OCI-LY7 (cell line): ENCODE measurements at regions not wholly inside any gene's neighbourhood (a gene's known extent, or its start where the extent isn't known, plus 50 kb on each side); places are given as distances from the start of the nearest gene placed in this dataset.

Experiments used
- BruUV-seq: library from RNA; stranded (reverse); fragments of 400-500 nt; replicated peaks from 2 replicates; lab custom pipeline; 2021; lab: Mats Ljungman, UMichigan
- CTCF ChIA-PET: fragments of 300-600 bp; sonication (Branson Sonifier 250); formaldehyde crosslinking; loops from one replicate; lab custom pipeline; 2022; ENCODE audit warnings: antibody characterized with exemption; ENCODE audit not compliant: unreplicated experiment; lab: Charles Lee
- POLR2A ChIA-PET: fragments of 300-600 bp; sonication (Branson Sonifier 250); formaldehyde crosslinking; loops from one replicate; lab custom pipeline; 2022; ENCODE audit warnings: antibody characterized with exemption; lab: Charles Lee
- DNase-seq: peaks from one replicate; pipeline ENCODE4 v3.0.0-alpha.2; 2015; ENCODE audit warnings: low spot score
- H2AFZ ChIP-seq: fragments of 200-600 bp; sonication (generic), shearing (Covaris generic); 2 replicates; pipeline ENCODE4 v1.6.1; 2014; ENCODE audit warnings: mild to moderate bottlenecking, antibody characterized with exemption, low read length, moderate library complexity
- H3K27ac ChIP-seq: fragments of 200-600 bp; sonication (generic); 2 replicates; pipeline ENCODE4 v1.5.1; 2014; ENCODE audit warnings: mixed run types, low read depth, mild to moderate bottlenecking, moderate library complexity, low read length, inconsistent platforms; ENCODE audit not compliant: poor library complexity, severe bottlenecking
- H3K36me3 ChIP-seq: fragments of 200-600 bp; sonication (generic); 2 replicates; pipeline ENCODE4 v1.6.1; 2014; ENCODE audit warnings: mild to moderate bottlenecking, antibody characterized with exemption, low read length, moderate library complexity, mixed read lengths; ENCODE audit not compliant: insufficient read depth
- H3K4me1 ChIP-seq: fragments of 200-600 bp; sonication (generic); 2 replicates; pipeline ENCODE4 v1.5.1; 2014; ENCODE audit warnings: mild to moderate bottlenecking, low read length; ENCODE audit not compliant: insufficient read depth, poor library complexity, severe bottlenecking
- H3K4me2 ChIP-seq: fragments of 200-600 bp; sonication (generic); 2 replicates; pipeline ENCODE4 v1.6.1; 2014; ENCODE audit warnings: mild to moderate bottlenecking, low read length
- H3K4me3 ChIP-seq: fragments of 200-600 bp; sonication (generic); 2 replicates; pipeline ENCODE4 v1.5.1; 2014; ENCODE audit warnings: mild to moderate bottlenecking, low read depth, low read length; ENCODE audit not compliant: poor library complexity, severe bottlenecking
- H3K79me2 ChIP-seq: fragments of 200-600 bp; sonication (generic); 2 replicates; pipeline ENCODE4 v1.6.1; 2016; ENCODE audit warnings: low read depth, mild to moderate bottlenecking, low read length, moderate library complexity, mixed read lengths; ENCODE audit not compliant: insufficient read depth
- H3K9me2 ChIP-seq: fragments of 200-600 bp; sonication (generic); 2 replicates; pipeline ENCODE4 v1.6.1; 2016; ENCODE audit warnings: mild to moderate bottlenecking, low read length, mixed read lengths; ENCODE audit not compliant: insufficient read depth
- H3K9me3 ChIP-seq: fragments of 200-600 bp; sonication (generic); 2 replicates; pipeline ENCODE4 v1.6.1; 2014; ENCODE audit warnings: mild to moderate bottlenecking, mixed run types, low read length, mixed read lengths
- H4K20me1 ChIP-seq: fragments of 200-600 bp; sonication (generic); 2 replicates; pipeline ENCODE4 v1.6.1; 2014; ENCODE audit warnings: mild to moderate bottlenecking, antibody characterized with exemption, low read length, moderate library complexity, mixed read lengths; ENCODE audit not compliant: insufficient read depth
- EZH2phosphoT487 ChIP-seq: fragments of 200-600 bp; sonication (generic); IDR thresholded peaks from 2 replicates; pipeline ENCODE4 v1.6.1; 2018; ENCODE audit warnings: low read depth, borderline replicate concordance, mild to moderate bottlenecking, mixed run types, antibody characterized with exemption, low read length, moderate library complexity, mixed read lengths
- intact Hi-C: fragments of 100-400 bp; cut with micrococcal nuclease; formaldehyde crosslinking; loops from one replicate; pipeline ENCODE4 v1.10.0; 2022; ENCODE audit not compliant: unreplicated experiment
- TF ChIP-seq, protein P1 (sequence below): fragments of 200-600 bp; sonication (generic); conservative IDR thresholded peaks from 2 replicates; pipeline ENCODE4 v1.5.1; 2014; ENCODE audit warnings: mild to moderate bottlenecking, antibody characterized with exemption, low read length, moderate library complexity, mixed read lengths

DNA sequence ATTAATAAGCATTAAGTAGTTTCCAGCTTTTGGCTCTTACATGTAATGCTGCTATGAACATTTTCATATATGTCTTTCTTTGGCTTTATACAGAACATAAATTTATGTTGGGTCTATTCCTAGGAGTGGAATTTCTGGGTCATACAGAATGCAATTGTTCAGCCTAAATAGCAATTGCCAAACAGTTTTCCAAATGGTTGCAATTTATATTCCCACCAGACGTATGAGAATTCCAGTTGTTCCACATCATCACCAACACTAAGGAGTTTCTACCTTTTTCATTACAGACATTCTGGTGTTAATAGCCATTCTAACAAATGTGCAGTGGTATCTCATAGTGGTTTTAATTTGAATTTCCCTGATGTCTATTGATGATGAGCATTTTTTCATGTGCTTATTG is 160.1 kb upstream of the TMC3 start:
- intact Hi-C loops = no loop called here
- Histone ChIP-seq H3K4me1 (no peaks in the 10 kb centered on the region), H3K79me2 (no peaks in the 10 kb centered on the region), H3K36me3 (no peaks in the 10 kb centered on the region), H4K20me1 (no peaks in the 10 kb centered on the region), H3K9me3 (no peaks in the 10 kb centered on the region), H2AFZ (no peak overlapping the region), H3K27ac (no peak overlapping the region), H3K4me3 (no peak overlapping the region), H3K9me2 (no peaks in the 10 kb centered on the region), H3K4me2 (no peak overlapping the region)
- TF ChIP-seq, protein P1, sequence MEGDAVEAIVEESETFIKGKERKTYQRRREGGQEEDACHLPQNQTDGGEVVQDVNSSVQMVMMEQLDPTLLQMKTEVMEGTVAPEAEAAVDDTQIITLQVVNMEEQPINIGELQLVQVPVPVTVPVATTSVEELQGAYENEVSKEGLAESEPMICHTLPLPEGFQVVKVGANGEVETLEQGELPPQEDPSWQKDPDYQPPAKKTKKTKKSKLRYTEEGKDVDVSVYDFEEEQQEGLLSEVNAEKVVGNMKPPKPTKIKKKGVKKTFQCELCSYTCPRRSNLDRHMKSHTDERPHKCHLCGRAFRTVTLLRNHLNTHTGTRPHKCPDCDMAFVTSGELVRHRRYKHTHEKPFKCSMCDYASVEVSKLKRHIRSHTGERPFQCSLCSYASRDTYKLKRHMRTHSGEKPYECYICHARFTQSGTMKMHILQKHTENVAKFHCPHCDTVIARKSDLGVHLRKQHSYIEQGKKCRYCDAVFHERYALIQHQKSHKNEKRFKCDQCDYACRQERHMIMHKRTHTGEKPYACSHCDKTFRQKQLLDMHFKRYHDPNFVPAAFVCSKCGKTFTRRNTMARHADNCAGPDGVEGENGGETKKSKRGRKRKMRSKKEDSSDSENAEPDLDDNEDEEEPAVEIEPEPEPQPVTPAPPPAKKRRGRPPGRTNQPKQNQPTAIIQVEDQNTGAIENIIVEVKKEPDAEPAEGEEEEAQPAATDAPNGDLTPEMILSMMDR = no peak
- no peak for TF ChIP-seq EZH2phosphoT487
- ChIA-PET POLR2A (interaction anchor here (0.6 kb wide), 1 partner anchor 24 kb away, joined by 3 read pairs; no protein-coding TSS in a partner anchor), CTCF (no interaction called here)
- BruUV-seq = no TSS peak
- no peak for DNase-seq

DNA sequence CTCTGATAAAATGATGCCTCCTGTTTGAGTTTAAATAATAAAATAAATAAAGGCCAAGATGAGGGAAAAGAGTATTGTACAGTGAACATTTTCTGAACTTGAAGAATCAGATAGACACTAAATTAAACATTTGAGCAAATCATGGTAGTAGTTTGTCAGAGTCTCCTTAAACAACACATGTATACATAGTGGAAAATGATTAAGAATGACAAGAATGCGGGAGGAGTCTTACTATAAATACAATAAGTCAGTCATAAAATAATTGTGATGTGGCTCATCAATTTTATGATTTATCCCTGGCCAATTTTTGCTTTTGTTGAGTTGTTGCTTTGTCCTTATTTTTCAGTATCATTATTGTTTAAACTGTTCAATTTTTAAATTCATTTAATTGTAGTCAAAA is 158.0 kb upstream of the TMC3 start:
- Histone ChIP-seq H3K4me3 (no peak overlapping the region), H3K9me2 (no peaks in the 10 kb centered on the region), H3K9me3 (no peaks in the 10 kb centered on the region), H4K20me1 (no peaks in the 10 kb centered on the region), H2AFZ (no peak overlapping the region), H3K79me2 (no peaks in the 10 kb centered on the region), H3K36me3 (no peaks in the 10 kb centered on the region), H3K27ac (no peak overlapping the region), H3K4me2 (no peak overlapping the region), H3K4me1 (no peaks in the 10 kb centered on the region)
- DNase-seq = no peak
- ChIA-PET POLR2A (interaction anchor here (0.7 kb wide), 1 partner anchor 89 kb away, joined by 3 read pairs; no protein-coding TSS in a partner anchor), CTCF (no interaction called here)
- TF ChIP-seq, protein P1 = no peak
- TF ChIP-seq EZH2phosphoT487 = no peak
- no TSS peak for BruUV-seq
- intact Hi-C loops = no loop called here

DNA sequence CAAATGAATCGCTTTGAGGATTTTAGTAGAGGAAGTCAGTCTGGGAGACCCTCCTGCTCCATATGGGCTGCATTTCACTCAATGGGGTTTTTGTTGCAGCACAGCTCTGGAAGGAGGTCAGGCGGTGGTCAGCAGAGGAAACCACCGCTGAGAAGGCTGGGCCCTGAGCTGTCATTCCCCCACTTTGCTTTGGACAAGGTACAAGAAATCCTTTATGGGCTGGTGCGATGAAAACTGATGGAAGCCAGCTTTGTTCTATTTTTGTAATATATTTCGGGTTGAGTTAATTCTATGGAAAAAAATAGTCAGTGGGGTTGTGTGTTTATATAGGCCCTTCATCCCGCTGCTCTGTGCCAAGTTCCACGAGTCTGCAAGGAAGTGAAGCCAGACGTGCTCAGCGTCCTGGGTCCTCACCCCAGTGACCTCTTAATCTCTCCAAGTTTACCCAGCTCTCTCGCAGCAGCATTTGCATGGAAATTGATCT is 157.1 kb upstream of the TMC3 start:
- no peaks in the 10 kb centered on the region for H3K9me3 ChIP-seq
- no peak overlapping the region for H2AFZ ChIP-seq
- no peaks in the 10 kb centered on the region for H3K4me1 ChIP-seq
- no peak for DNase-seq
- H3K79me2 ChIP-seq = no peaks in the 10 kb centered on the region
- no peak overlapping the region for H3K27ac ChIP-seq
- TF ChIP-seq EZH2phosphoT487 = no peak
- TF ChIP-seq, protein P1 = no peak
- BruUV-seq = no TSS peak
- ChIA-PET CTCF (no interaction called here), POLR2A (no interaction called here)
- intact Hi-C loops = no loop called here
- no peaks in the 10 kb centered on the region for H3K9me2 ChIP-seq
- no peaks in the 10 kb centered on the region for H4K20me1 ChIP-seq
- H3K4me2 ChIP-seq = no peak overlapping the region
- no peaks in the 10 kb centered on the region for H3K36me3 ChIP-seq
- no peak overlapping the region for H3K4me3 ChIP-seq
